Gastrocnemius medialis (tissue), 4 donors: ENCODE measurements at regions not wholly inside any gene's neighbourhood (a gene's known extent, or its start where the extent isn't known, plus 50 kb on each side); places are given as distances from the start of the nearest gene placed in this dataset.

Experiments
- POLR2A ChIP-seq, 2 donors: fragments of 450-650 bp; IDR thresholded peaks; one replicate each; pipeline ENCODE4 v1.6.1; 2017; ENCODE audit warnings: antibody characterized with exemption in 2 of 2, mild to moderate bottlenecking in 2 of 2, moderate library complexity in 2 of 2
- TF ChIP-seq, protein P1 (sequence below), 5 experiments: fragments of 450-650 bp in 3 of 5; fragments of 200-600 bp in 2 of 5; sonication (generic) in 2 of 5; IDR thresholded peaks in 4 of 5; conservative IDR thresholded peaks in 1 of 5; 1 replicate in 4 of 5; 2 replicates in 1 of 5; pipeline ENCODE4 v1.5.1; 2016 to 2019; ENCODE audit warnings: antibody characterized with exemption in 5 of 5, mild to moderate bottlenecking in 3 of 5, moderate library complexity in 3 of 5

DNA sequence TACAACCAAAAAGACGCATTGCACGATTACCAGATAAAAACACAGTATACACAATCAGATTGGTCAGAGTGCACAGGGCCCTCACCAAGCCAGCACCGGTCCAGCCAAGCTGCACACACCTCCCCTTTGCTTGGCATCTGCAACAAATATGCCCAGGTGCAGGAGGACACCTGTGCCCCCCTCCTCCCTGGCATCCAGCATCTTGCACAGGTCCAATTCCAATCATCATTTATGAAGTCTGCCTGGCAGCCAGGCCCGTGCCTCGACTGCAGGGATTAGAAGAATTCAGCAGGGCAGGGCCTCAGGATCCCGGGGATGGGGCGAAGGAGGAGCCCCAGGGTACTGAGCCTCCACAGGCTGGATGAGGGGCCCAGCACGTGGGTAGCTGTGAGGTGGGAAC, 302.1 kb downstream of the CTTN start:
- TF ChIP-seq, protein P1, sequence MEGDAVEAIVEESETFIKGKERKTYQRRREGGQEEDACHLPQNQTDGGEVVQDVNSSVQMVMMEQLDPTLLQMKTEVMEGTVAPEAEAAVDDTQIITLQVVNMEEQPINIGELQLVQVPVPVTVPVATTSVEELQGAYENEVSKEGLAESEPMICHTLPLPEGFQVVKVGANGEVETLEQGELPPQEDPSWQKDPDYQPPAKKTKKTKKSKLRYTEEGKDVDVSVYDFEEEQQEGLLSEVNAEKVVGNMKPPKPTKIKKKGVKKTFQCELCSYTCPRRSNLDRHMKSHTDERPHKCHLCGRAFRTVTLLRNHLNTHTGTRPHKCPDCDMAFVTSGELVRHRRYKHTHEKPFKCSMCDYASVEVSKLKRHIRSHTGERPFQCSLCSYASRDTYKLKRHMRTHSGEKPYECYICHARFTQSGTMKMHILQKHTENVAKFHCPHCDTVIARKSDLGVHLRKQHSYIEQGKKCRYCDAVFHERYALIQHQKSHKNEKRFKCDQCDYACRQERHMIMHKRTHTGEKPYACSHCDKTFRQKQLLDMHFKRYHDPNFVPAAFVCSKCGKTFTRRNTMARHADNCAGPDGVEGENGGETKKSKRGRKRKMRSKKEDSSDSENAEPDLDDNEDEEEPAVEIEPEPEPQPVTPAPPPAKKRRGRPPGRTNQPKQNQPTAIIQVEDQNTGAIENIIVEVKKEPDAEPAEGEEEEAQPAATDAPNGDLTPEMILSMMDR (IDR thresholded peaks at IDR 0.05 in 4 of 5, conservative IDR thresholded peaks at IDR 0.05 in 1 of 5): no peak
- no peak for TF ChIP-seq POLR2A (IDR thresholded peaks at IDR 0.05)
